ENCODE measurements at regions not wholly inside any gene's neighbourhood (a gene's known extent, or its start where the extent isn't known, plus 50 kb on each side); places are given as distances from the start of the nearest gene placed in this dataset.
"Not testable (repeated sequence)": the region's sequence is repeated elsewhere in the genome, so short reads cannot be mapped to it uniquely, and the experiment has no call there.

DNA sequence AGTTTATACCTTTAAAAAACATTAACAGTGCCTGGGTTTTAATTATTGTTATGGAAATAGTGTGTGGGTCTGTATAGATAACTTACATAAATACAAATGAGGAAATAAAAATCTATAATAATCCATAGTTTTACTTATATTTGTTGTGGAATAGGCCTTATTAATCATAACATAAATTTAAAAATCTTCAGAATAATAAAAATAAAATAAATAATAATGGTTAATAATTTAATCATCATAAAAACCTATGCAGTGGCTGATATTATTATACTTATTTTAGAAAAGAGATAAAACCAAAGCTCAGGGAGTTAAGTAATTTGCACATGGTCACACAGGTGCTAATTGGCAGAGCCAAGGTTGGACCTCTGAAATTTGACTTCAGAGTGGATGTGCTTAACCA, 785.3 kb upstream of the SEMA6A start:
- no peak for DNase-seq (ENCODE audit: low read depth)
- no peak overlapping the region for H3K4me3 ChIP-seq (ENCODE audit: low read depth, low read length)
- TF ChIP-seq, protein P1, sequence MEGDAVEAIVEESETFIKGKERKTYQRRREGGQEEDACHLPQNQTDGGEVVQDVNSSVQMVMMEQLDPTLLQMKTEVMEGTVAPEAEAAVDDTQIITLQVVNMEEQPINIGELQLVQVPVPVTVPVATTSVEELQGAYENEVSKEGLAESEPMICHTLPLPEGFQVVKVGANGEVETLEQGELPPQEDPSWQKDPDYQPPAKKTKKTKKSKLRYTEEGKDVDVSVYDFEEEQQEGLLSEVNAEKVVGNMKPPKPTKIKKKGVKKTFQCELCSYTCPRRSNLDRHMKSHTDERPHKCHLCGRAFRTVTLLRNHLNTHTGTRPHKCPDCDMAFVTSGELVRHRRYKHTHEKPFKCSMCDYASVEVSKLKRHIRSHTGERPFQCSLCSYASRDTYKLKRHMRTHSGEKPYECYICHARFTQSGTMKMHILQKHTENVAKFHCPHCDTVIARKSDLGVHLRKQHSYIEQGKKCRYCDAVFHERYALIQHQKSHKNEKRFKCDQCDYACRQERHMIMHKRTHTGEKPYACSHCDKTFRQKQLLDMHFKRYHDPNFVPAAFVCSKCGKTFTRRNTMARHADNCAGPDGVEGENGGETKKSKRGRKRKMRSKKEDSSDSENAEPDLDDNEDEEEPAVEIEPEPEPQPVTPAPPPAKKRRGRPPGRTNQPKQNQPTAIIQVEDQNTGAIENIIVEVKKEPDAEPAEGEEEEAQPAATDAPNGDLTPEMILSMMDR (conservative IDR thresholded peaks at IDR 0.05; ENCODE audit: low read depth, low read length) = no peak

DNA sequence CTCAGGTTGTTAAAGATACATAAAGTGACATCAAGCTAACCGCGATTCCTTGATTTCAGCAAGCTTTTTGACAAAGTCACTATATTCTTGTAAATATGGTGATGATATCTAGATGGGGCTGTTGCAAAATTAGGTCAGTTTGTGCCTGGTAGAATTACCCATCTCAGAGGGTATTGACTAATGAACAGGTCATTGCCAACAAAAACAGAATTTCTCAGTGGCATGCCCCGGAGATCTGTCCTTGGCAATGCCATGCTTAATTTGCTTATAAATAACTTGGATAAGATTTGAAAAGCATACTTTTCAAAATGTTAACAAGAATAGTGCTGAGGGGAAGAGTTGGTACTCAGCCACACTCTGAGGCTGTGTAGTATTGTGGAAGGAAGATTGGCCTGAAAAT, 783.3 kb upstream of the SEMA6A start:
- no peak overlapping the region for H3K4me3 ChIP-seq (ENCODE audit: low read depth, low read length)
- DNase-seq (ENCODE audit: low read depth) = no peak
- TF ChIP-seq, protein P1 (conservative IDR thresholded peaks at IDR 0.05; ENCODE audit: low read depth, low read length) = no peak

DNA sequence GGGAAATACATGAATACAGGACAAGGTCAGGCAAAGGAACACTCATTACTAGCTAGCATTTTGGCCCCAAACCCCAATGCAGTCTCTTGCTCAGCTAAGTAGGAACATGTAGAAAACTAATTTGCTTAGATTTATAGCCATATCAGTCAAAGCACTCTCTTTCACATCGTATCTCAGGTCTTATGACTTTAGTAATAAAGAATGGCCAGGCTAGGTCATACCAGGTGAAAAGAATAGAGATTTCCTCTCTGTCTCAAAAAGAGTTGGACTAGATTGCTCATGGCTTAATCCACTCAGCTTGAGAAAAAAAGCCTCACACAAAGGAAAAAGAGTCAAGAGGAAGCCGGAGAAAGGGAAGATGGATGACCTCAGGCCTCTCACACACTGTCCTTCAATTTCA, 772.7 kb upstream of the SEMA6A start:
- no peak overlapping the region for H3K4me3 ChIP-seq (ENCODE audit: low read depth, low read length)
- DNase-seq (ENCODE audit: low read depth) = no peak
- TF ChIP-seq, protein P1 (conservative IDR thresholded peaks at IDR 0.05; ENCODE audit: low read depth, low read length) = no peak

DNA sequence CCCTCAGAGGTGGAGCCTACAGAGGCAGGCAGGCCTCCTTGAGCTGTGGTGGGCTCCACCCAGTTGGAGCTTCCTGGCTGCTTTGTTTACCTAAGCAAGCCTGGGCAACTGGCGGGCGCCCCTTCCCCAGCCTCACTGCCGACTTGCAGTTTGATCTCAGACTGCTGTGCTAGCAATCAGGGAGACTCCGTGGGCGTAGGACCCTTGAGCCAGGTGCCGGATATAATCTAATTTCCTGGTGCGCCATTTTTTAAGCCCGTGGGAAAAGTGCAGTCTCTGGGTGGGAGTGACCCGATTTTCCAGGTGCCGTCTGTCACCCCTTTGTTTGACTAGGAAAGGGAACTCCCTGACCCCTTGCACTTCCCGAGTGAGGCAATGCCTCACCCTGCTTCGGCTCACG, 769.1 kb upstream of the SEMA6A start:
- not testable (repeated sequence) for DNase-seq (ENCODE audit: low read depth); H3K4me3 ChIP-seq (ENCODE audit: low read depth, low read length)

DNA sequence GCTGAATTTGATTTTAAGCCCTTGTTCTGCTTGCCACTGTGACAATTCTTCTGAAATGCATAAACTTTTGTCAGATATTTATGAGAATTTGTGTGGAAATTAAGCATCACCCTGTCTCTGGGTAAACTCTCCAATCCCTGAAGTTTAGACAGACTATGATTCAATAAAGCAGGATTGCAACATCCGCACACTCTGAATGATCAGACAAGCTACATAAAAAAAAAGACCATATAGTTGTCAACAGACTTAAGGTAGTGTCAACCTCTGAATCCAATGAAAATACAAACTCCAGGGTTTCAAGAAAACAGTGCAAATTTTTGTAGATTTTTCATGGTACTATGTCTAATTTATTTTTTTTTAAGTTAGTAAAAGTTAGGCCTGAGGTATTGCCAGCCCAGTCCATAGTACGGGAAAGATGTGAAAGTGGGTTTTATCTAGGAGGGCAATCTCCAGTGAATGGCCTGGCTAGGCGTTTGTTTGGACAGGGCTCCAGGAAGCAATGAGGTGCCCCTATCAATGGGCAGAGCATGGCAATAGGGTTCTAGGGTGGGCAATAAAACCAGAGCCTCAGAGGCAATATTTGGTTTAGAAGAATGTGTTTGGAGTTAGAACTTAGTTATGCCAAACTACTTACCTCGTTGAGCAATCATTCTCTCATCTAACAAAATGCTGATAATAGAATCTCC, 762.6 kb upstream of the SEMA6A start:
- no peak for DNase-seq (ENCODE audit: low read depth)
- no peak overlapping the region for H3K4me3 ChIP-seq (ENCODE audit: low read depth, low read length)
- TF ChIP-seq, protein P1 (conservative IDR thresholded peaks at IDR 0.05; ENCODE audit: low read depth, low read length) = no peak

DNA sequence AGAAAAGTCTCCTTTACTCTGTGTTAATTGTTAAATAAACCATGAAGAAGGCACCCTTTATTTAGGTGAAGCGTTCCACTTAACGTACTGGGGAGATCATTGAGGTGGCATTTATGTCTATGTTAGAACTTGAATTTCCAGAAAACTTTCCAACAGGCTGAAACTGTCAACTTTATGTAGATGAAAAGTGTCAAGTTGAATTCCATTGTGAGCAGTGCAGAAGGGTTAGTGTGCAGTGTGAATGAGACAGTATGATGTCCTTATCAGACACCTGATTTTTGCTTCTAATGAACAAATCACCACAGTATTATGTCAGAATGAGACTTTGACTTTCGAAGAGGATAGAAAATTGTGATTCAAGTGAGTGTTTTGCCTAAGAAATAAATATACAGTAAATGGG, 761.6 kb upstream of the SEMA6A start:
- H3K4me3 ChIP-seq (ENCODE audit: low read depth, low read length) = no peak overlapping the region
- no peak for DNase-seq (ENCODE audit: low read depth)
- TF ChIP-seq, protein P1 (conservative IDR thresholded peaks at IDR 0.05; ENCODE audit: low read depth, low read length) = no peak

DNA sequence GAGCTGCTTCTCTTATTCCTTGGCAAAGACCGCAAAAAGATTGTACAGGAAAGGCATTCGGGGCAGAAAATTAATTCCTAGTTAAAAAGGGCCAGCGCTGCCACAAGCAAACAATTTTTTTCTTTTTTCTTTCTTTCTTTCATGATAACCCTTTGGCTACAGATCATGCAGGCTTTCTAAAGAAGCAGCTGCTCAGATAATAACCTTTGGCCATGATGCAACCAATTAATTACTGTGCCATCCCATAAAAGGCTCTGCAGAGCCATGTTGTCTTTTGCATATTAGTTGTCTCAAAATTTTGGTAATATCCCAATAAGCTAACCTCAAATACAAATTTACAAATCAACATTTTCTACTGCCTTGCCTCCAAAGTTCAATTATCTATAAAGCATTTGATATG, 758.4 kb upstream of the SEMA6A start:
- TF ChIP-seq, protein P1 (conservative IDR thresholded peaks at IDR 0.05; ENCODE audit: low read depth, low read length) = no peak
- DNase-seq (ENCODE audit: low read depth) = no peak
- H3K4me3 ChIP-seq (ENCODE audit: low read depth, low read length) = no peak overlapping the region
